Stimulated activated CD4-positive, alpha-beta T cell treated with anti-CD3 and anti-CD28 coated beads, TNF-alpha, amount 100 ng/mL, for 48 hours (primary cell): ENCODE measurements at regions not wholly inside any gene's neighbourhood (a gene's known extent, or its start where the extent isn't known, plus 50 kb on each side); places are given as distances from the start of the nearest gene placed in this dataset.

Experiments
- DNase-seq, 3 donors: peaks; one replicate each; pipeline ENCODE4 v3.0.0-alpha.2; 2020; ENCODE audit warnings: low read depth in 3 of 3

GRCh38 chr14:84591827-84592445, 938.0 kb upstream of the FLRT2 start:
- no peak for DNase-seq

- DNase-seq, result no peak
Measured at GRCh38 chr14:84592770-84593169, 937.2 kb upstream of the FLRT2 start.

- no peak for DNase-seq
Measured at GRCh38 chr14:84610086-84610485, 919.9 kb upstream of the FLRT2 start.

GRCh38 chr14:84622357-84622756, 907.6 kb upstream of the FLRT2 start:
- DNase-seq, result no peak

- DNase-seq, result no peak
Measured at GRCh38 chr14:84643446-84643845, 886.5 kb upstream of the FLRT2 start.

- no peak for DNase-seq
Measured at GRCh38 chr14:84646786-84647500, 883.0 kb upstream of the FLRT2 start.

GRCh38 chr14:84655014-84655413, 874.9 kb upstream of the FLRT2 start:
- DNase-seq, result no peak

- no peak for DNase-seq
Measured at GRCh38 chr14:84657911-84658310, 872.0 kb upstream of the FLRT2 start.

GRCh38 chr14:84670796-84671195, 859.1 kb upstream of the FLRT2 start:
- DNase-seq, result no peak

- DNase-seq, result no peak
Measured at GRCh38 chr14:84671776-84672175, 858.2 kb upstream of the FLRT2 start.

GRCh38 chr14:84674636-84675035, 855.3 kb upstream of the FLRT2 start:
- no peak for DNase-seq

- DNase-seq, result no peak
Measured at GRCh38 chr14:84686550-84686949, 843.4 kb upstream of the FLRT2 start.

GRCh38 chr14:84688297-84689025, 841.5 kb upstream of the FLRT2 start:
- no peak for DNase-seq

GRCh38 chr14:84694161-84694560, 835.8 kb upstream of the FLRT2 start:
- no peak for DNase-seq

- DNase-seq, result no peak
Measured at GRCh38 chr14:84704601-84705000, 825.3 kb upstream of the FLRT2 start.

- DNase-seq, result no peak
Measured at GRCh38 chr14:84707830-84708229, 822.1 kb upstream of the FLRT2 start.

- no peak for DNase-seq
Measured at GRCh38 chr14:84708865-84709264, 821.1 kb upstream of the FLRT2 start.

GRCh38 chr14:84726471-84726870, 803.5 kb upstream of the FLRT2 start:
- no peak for DNase-seq

GRCh38 chr14:84749191-84749955, 780.6 kb upstream of the FLRT2 start:
- DNase-seq, result no peak

GRCh38 chr14:84750284-84750683, 779.7 kb upstream of the FLRT2 start:
- no peak for DNase-seq

GRCh38 chr14:84750763-84751554, 779.0 kb upstream of the FLRT2 start:
- DNase-seq, result no peak
